K562 (cell line): ENCODE measurements at regions not wholly inside any gene's neighbourhood (a gene's known extent, or its start where the extent isn't known, plus 50 kb on each side); places are given as distances from the start of the nearest gene placed in this dataset.

Experiments
- ATAC-seq: fragments of 200-7000 bp; cut with Tn5 transposase; 3 replicates; pipeline ENCODE4 v1.9.1; 2020; ENCODE audit warnings: moderate library complexity
- BruUV-seq: library from RNA; stranded (reverse); fragments of 400-500 nt; replicated peaks from 2 replicates; lab custom pipeline; 2021; lab: Mats Ljungman, UMichigan
- CTCF ChIA-PET: fragments of 300-600 bp; formaldehyde crosslinking; extraction: SDS; loops from one replicate; lab custom pipeline; 2021; ENCODE audit warnings: low intra/inter-chr PET ratio; lab: Yijun Ruan, JAX
- POLR2A ChIA-PET: fragments of 300-600, 350-650 bp; sonication (Branson Sonifier 250); formaldehyde crosslinking; extraction: SDS; loops from one replicate; lab custom pipeline; 2021; ENCODE audit warnings: antibody characterized with exemption, inconsistent platforms; lab: Yijun Ruan, JAX
- DNase-seq, 4 experiments: peaks; one replicate each; pipeline versions ENCODE4 v3.0.0 to v3.0.0-alpha.2; 2011 to 2018; ENCODE audit warnings: low spot score in 3 of 4, mixed read lengths in 3 of 4; ENCODE audit errors: extremely low read depth in 1 of 4
- FAIRE-seq: peaks from 2 replicates; lab custom pipeline; 2011; peaks lifted over from hg19 to GRCh38; lab: Jason Lieb, UNC
- H2AFZ ChIP-seq: 2 replicates; pipeline ENCODE4 v1.6.0; 2011; ENCODE audit warnings: low read depth, low read length, control low read depth, inconsistent platforms
- H3K27ac ChIP-seq: fragments of 200-600 bp; 3 replicates; pipeline ENCODE4 v1.8.0; 2011; ENCODE audit warnings: low read depth, mild to moderate bottlenecking, control low read depth, inconsistent platforms, low read length, moderate library complexity, mixed read lengths; ENCODE audit errors: extremely low read depth
- H3K27me3 ChIP-seq, 2 experiments: fragments of 300-600 bp in 1 of 2; 2 replicates in 1 of 2; 3 replicates in 1 of 2; pipeline versions ENCODE4 v1.6.0 to v1.8.0; 2011; ENCODE audit warnings: inconsistent platforms in 2 of 2, low read length in 2 of 2, mild to moderate bottlenecking in 1 of 2, mixed read lengths in 1 of 2, moderate library complexity in 1 of 2; ENCODE audit not compliant: control insufficient read depth in 2 of 2, insufficient read depth in 2 of 2
- H3K36me3 ChIP-seq: fragments of 300-600 bp; 3 replicates; pipeline ENCODE4 v1.8.0; 2011; ENCODE audit warnings: mild to moderate bottlenecking, low read length, inconsistent platforms; ENCODE audit not compliant: control insufficient read depth, insufficient read depth
- H3K4me1 ChIP-seq, 2 experiments: fragments of 200-600 bp in 1 of 2; replicated peaks in 1 of 2; 2 replicates in 1 of 2; 3 replicates in 1 of 2; pipeline versions ENCODE4 v1.5.1 to v1.8.0; 2011; ENCODE audit warnings: inconsistent platforms in 2 of 2, low read length in 2 of 2, mild to moderate bottlenecking in 1 of 2, mixed read lengths in 1 of 2, moderate library complexity in 1 of 2; ENCODE audit not compliant: control insufficient read depth in 2 of 2, insufficient read depth in 2 of 2
- H3K4me2 ChIP-seq: 2 replicates; pipeline ENCODE4 v1.6.1; 2011; ENCODE audit warnings: low read length, control low read depth, inconsistent platforms, mixed read lengths; ENCODE audit not compliant: insufficient read depth
- H3K4me3 ChIP-seq: fragments of 200-600 bp; sonication (generic), shearing (Covaris generic); 2 replicates; pipeline ENCODE4 v1.5.1; 2016; ENCODE audit warnings: control low read depth, inconsistent platforms
- H3K79me2 ChIP-seq: fragments of 200-600 bp; 3 replicates; pipeline ENCODE4 v1.8.0; 2011; ENCODE audit warnings: low read length, inconsistent platforms; ENCODE audit not compliant: control insufficient read depth, insufficient read depth
- H3K9ac ChIP-seq, 2 experiments: 2 replicates each; pipeline versions ENCODE4 v1.6.0 to v1.6.1; 2011; ENCODE audit warnings: low read depth in 2 of 2, low read length in 2 of 2, control low read depth in 1 of 2, inconsistent platforms in 1 of 2, mild to moderate bottlenecking in 1 of 2, mixed read lengths in 1 of 2; ENCODE audit not compliant: insufficient read depth in 1 of 2
- H3K9me1 ChIP-seq: one replicate; pipeline ENCODE4 v1.6.0; 2011; ENCODE audit warnings: inconsistent platforms, mild to moderate bottlenecking, low read length, moderate library complexity; ENCODE audit not compliant: control insufficient read depth, insufficient read depth
- H3K9me3 ChIP-seq: replicated peaks from 2 replicates; pipeline ENCODE4 v1.5.1; 2011; ENCODE audit warnings: low read depth, low read length, inconsistent platforms; ENCODE audit not compliant: control insufficient read depth, insufficient read depth
- H4K20me1 ChIP-seq: replicated peaks from 2 replicates; pipeline ENCODE4 v1.6.1; 2011; ENCODE audit warnings: low read length, inconsistent platforms, mixed read lengths; ENCODE audit not compliant: control insufficient read depth, insufficient read depth
- ATF7 ChIP-seq: fragments of 450-650 bp; IDR thresholded peaks from 2 replicates; pipeline ENCODE4 v1.7.1; 2014; ENCODE audit warnings: mild to moderate bottlenecking, moderate library complexity
- BRF2 ChIP-seq: IDR thresholded peaks from 3 replicates; pipeline ENCODE4 v1.6.1; 2011; ENCODE audit warnings: borderline replicate concordance, mild to moderate bottlenecking; ENCODE audit not compliant: insufficient read length, insufficient read depth
- FOXA3 ChIP-seq, 2 experiments: fragments of 450-650 bp in 1 of 2; sonication (generic) in 1 of 2; formaldehyde crosslinking; IDR thresholded peaks in 1 of 2; conservative IDR thresholded peaks in 1 of 2; 2 replicates each; pipeline versions ENCODE4 v1.4.0 to v1.8.0; 2020 to 2022; ENCODE audit warnings: mild to moderate bottlenecking in 2 of 2, missing genetic modification reagents in 1 of 2
- HEY1 ChIP-seq: fragments of 250-450 bp; sonication (Bioruptor Pico); IDR thresholded peaks from 2 replicates; pipeline ENCODE4 v1.5.0; 2020; ENCODE audit warnings: mild to moderate bottlenecking, moderate library complexity, borderline replicate concordance
- KAT8 ChIP-seq: fragments of 450-650 bp; IDR thresholded peaks from 2 replicates; pipeline ENCODE4 v1.6.1; 2016; ENCODE audit warnings: low read depth, mild to moderate bottlenecking
- NELFE ChIP-seq: IDR thresholded peaks from 2 replicates; pipeline ENCODE4 v1.6.1; 2011; ENCODE audit warnings: mild to moderate bottlenecking; ENCODE audit not compliant: insufficient read depth, insufficient read length
- NR2C1 ChIP-seq, 2 experiments: fragments of 450-650 bp; IDR thresholded peaks; 2 replicates each; pipeline ENCODE4 v1.6.1; 2017; ENCODE audit warnings: mild to moderate bottlenecking in 2 of 2, antibody characterized with exemption in 1 of 2, inconsistent platforms in 1 of 2, missing compliant biosample characterization in 1 of 2, missing genetic modification characterization in 1 of 2
- RBBP5 ChIP-seq: fragments of 200-600 bp; sonication (generic); IDR thresholded peaks from 2 replicates; pipeline ENCODE4 v1.6.1; 2012; ENCODE audit warnings: borderline replicate concordance, mild to moderate bottlenecking, low read length, control low read depth, inconsistent platforms; ENCODE audit not compliant: insufficient read depth, poor library complexity, severe bottlenecking
- ZMIZ1 ChIP-seq, 2 experiments: fragments of 150-350 bp in 1 of 2; IDR thresholded peaks; 2 replicates each; pipeline ENCODE4 v1.6.1; 2012 to 2016; ENCODE audit warnings: low read depth in 2 of 2, low read length in 2 of 2, mild to moderate bottlenecking in 1 of 2, moderate library complexity in 1 of 2
- ZNF217 ChIP-seq: sonication (generic); formaldehyde crosslinking; IDR thresholded peaks from 2 replicates; pipeline ENCODE4 v1.8.0; 2022; ENCODE audit warnings: mild to moderate bottlenecking, missing genetic modification reagents
- ZNF41 ChIP-seq: fragments of 250-450 bp; sonication (Bioruptor Pico); conservative IDR thresholded peaks from 2 replicates; pipeline ENCODE4 v1.4.0; 2020; ENCODE audit warnings: mild to moderate bottlenecking
- WGBS: fragments of 100-300 bp; shearing (Covaris generic); methylation state at CpG from one replicate; pipeline ENCODE4 v1.1.6; 2016; ENCODE audit warnings: low coverage, mixed read lengths; ENCODE audit not compliant: insufficient coverage; ENCODE audit errors: missing lambda C conversion rate; 5-methylcytosine and 5-hydroxymethylcytosine counted together
- in situ Hi-C: fragments of 300-500 bp; cut with MboI; formaldehyde crosslinking; loops from 4 replicates; pipeline ENCODE4 v1.15.0; 2018; ENCODE audit warnings: inconsistent platforms, mixed read lengths
- intact Hi-C: fragments of 100-400 bp; cut with micrococcal nuclease; formaldehyde crosslinking; loops from 2 replicates; pipeline ENCODE4 v1.14.2; 2022

- CTCF ChIA-PET = no interaction called here
- no peak for TF ChIP-seq RBBP5
- no peak for TF ChIP-seq KAT8
- no peak for TF ChIP-seq HEY1 (CRISPR knock-in tag)
- no peak for TF ChIP-seq BRF2
- no peak for TF ChIP-seq FOXA3 (CRISPR knock-in tag; conservative IDR thresholded peaks at IDR 0.05 in 1 of 2, IDR thresholded peaks at IDR 0.05 in 1 of 2)
- TF ChIP-seq NR2C1 (IDR thresholded peaks at IDR 0.05) = no peak
- no peak for TF ChIP-seq NR2C1 (tag; IDR thresholded peaks at IDR 0.05)
- TF ChIP-seq ZNF41 (CRISPR knock-in tag) = no peak
- TF ChIP-seq NELFE = no peak
- no peak for TF ChIP-seq ZNF217
- TF ChIP-seq ATF7 = no peak
- no peak for TF ChIP-seq ZMIZ1 (IDR thresholded peaks at IDR 0.05; ENCODE audit: low read depth in 2 of 2, low read length in 2 of 2)
These were observed 2110.6 kb downstream of the MRPL39 start for GRCh38 chr21:23496729-23497128.

More at GRCh38 chr21:23496729-23497128, 2110.6 kb downstream of the MRPL39 start:
- ATAC-seq (no peak), DNase-seq (no peak), FAIRE-seq (no peak)
- in situ Hi-C loops (no loop called here), intact Hi-C loops (no loop called here)
- no peak overlapping the region for H3K4me2 ChIP-seq
- no peak overlapping the region for H2AFZ ChIP-seq
- no peaks in the 10 kb centered on the region for H3K9me3 ChIP-seq
- H4K20me1 ChIP-seq = no peaks in the 10 kb centered on the region
- H3K9ac ChIP-seq = no peak overlapping the region
- H3K9me1 ChIP-seq = no peaks in the 10 kb centered on the region
- POLR2A ChIA-PET = no interaction called here
- 0% methylated on average over 1 of the region's 1 CpG for WGBS
- H3K4me1 ChIP-seq = no peaks in the 10 kb centered on the region
- no peaks in the 10 kb centered on the region for H3K27me3 ChIP-seq
- no peak overlapping the region for H3K27ac ChIP-seq
- H3K36me3 ChIP-seq = no peaks in the 10 kb centered on the region
- no peak overlapping the region for H3K4me3 ChIP-seq
- H3K79me2 ChIP-seq = no peaks in the 10 kb centered on the region
- no TSS peak for BruUV-seq
